GM23338 (cell line): ENCODE measurements at regions not wholly inside any gene's neighbourhood (a gene's known extent, or its start where the extent isn't known, plus 50 kb on each side); places are given as distances from the start of the nearest gene placed in this dataset.

ENCODE experiments used
- ATAC-seq: fragments of 200-7000 bp; cut with Tn5 transposase; 3 replicates; pipeline ENCODE4 v1.9.1; 2020
- DNase-seq: peaks from one replicate; pipeline ENCODE4 v3.0.0-alpha.2; 2015; ENCODE audit warnings: low spot score
- H2AFZ ChIP-seq: fragments of 200-600 bp; sonication (generic); 2 replicates; pipeline ENCODE4 v1.8.0; 2016; ENCODE audit warnings: antibody characterized with exemption, mild to moderate bottlenecking, moderate library complexity
- H3F3A ChIP-seq: fragments of 200-600 bp; sonication (generic); replicated peaks from 2 replicates; pipeline ENCODE4 v1.8.0; 2017; ENCODE audit warnings: antibody characterized with exemption, mixed run types, low read depth
- H3K27ac ChIP-seq: fragments of 200-600 bp; sonication (generic); 2 replicates; pipeline ENCODE4 v1.6.1; 2016; ENCODE audit warnings: low read depth
- H3K27me3 ChIP-seq: fragments of 200-600 bp; sonication (generic); 2 replicates; pipeline ENCODE4 v1.8.0; 2016; ENCODE audit warnings: mild to moderate bottlenecking, mixed run types, moderate library complexity; ENCODE audit not compliant: insufficient read depth
- H3K36me3 ChIP-seq: fragments of 200-600 bp; sonication (generic); 2 replicates; pipeline ENCODE4 v1.8.0; 2016; ENCODE audit warnings: mild to moderate bottlenecking; ENCODE audit not compliant: insufficient read depth
- H3K4me1 ChIP-seq: fragments of 200-600 bp; sonication (generic); 2 replicates; pipeline ENCODE4 v1.8.0; 2016; ENCODE audit warnings: mild to moderate bottlenecking, moderate library complexity; ENCODE audit not compliant: insufficient read depth
- H3K4me2 ChIP-seq: fragments of 200-600 bp; sonication (generic); 2 replicates; pipeline ENCODE4 v1.7.1; 2017; ENCODE audit warnings: mixed run types
- H3K4me3 ChIP-seq: fragments of 200-600 bp; sonication (generic); 2 replicates; pipeline ENCODE4 v1.6.1; 2016; ENCODE audit warnings: mixed run types
- H3K79me2 ChIP-seq: fragments of 200-600 bp; sonication (generic); replicated peaks from 2 replicates; pipeline ENCODE4 v1.8.0; 2017; ENCODE audit warnings: mild to moderate bottlenecking; ENCODE audit not compliant: insufficient read depth
- H3K9me2 ChIP-seq: fragments of 200-600 bp; sonication (generic); 2 replicates; pipeline ENCODE4 v1.8.0; 2017; ENCODE audit not compliant: insufficient read depth
- H4K20me1 ChIP-seq: fragments of 200-600 bp; sonication (generic); replicated peaks from 2 replicates; pipeline ENCODE4 v1.8.0; 2017; ENCODE audit warnings: mild to moderate bottlenecking; ENCODE audit not compliant: insufficient read depth
- H3K27ac Mint-ChIP-seq: 2 replicates; pipeline ENCODE4 v1.8.0; 2020; ENCODE audit warnings: inconsistent platforms, mild to moderate bottlenecking, moderate library complexity, mixed read lengths
- H3K27me3 Mint-ChIP-seq: 3 replicates; pipeline ENCODE4 v1.8.0; 2022; ENCODE audit warnings: low read depth, mild to moderate bottlenecking, moderate library complexity, mixed read lengths, inconsistent platforms; ENCODE audit not compliant: insufficient read depth, poor library complexity
- H3K36me3 Mint-ChIP-seq: 3 replicates; pipeline ENCODE4 v1.8.0; 2021; ENCODE audit warnings: low read depth, mild to moderate bottlenecking, inconsistent platforms, moderate library complexity, mixed read lengths
- H3K4me1 Mint-ChIP-seq: 3 replicates; pipeline ENCODE4 v1.8.0; 2020; ENCODE audit warnings: mild to moderate bottlenecking, inconsistent platforms, mixed read lengths
- H3K4me3 Mint-ChIP-seq: 3 replicates; pipeline ENCODE4 v1.8.0; 2021; ENCODE audit warnings: moderate library complexity, mild to moderate bottlenecking, inconsistent platforms, mixed read lengths
- H3K9me3 Mint-ChIP-seq: 3 replicates; pipeline ENCODE4 v1.8.0; 2020; ENCODE audit warnings: moderate library complexity, mild to moderate bottlenecking, inconsistent platforms, mixed read lengths
- CREB1 ChIP-seq: fragments of 250-450 bp; sonication (Bioruptor Pico); IDR thresholded peaks from 2 replicates; pipeline ENCODE4 v1.5.0; 2020; ENCODE audit warnings: low read depth, mild to moderate bottlenecking, moderate library complexity
- EZH2phosphoT487 ChIP-seq: fragments of 200-600 bp; sonication (generic); IDR thresholded peaks from one replicate; pipeline ENCODE4 v1.8.1; 2018; ENCODE audit warnings: antibody characterized with exemption; ENCODE audit not compliant: unreplicated experiment
- ZNF114 ChIP-seq: fragments of 250-450 bp; sonication (Bioruptor Pico); IDR thresholded peaks from 2 replicates; pipeline ENCODE4 v1.5.0; 2020; ENCODE audit warnings: mild to moderate bottlenecking, moderate library complexity
- ZNF331 ChIP-seq: fragments of 250-450 bp; sonication (Bioruptor Pico); IDR thresholded peaks from 2 replicates; pipeline ENCODE4 v1.5.0; 2020; ENCODE audit warnings: low read depth, mild to moderate bottlenecking, moderate library complexity
- TF ChIP-seq, protein P1 (sequence below): fragments of 250-450 bp; sonication (Bioruptor Pico); IDR thresholded peaks from 2 replicates; pipeline ENCODE4 v1.5.0; 2020; ENCODE audit warnings: mild to moderate bottlenecking, moderate library complexity
- TF ChIP-seq, protein P2 (sequence below), 2 experiments: fragments of 200-600 bp in 1 of 2; sonication (generic) in 1 of 2; conservative IDR thresholded peaks; 2 replicates each; pipeline versions ENCODE4 v1.5.1 to v1.6.1; 2016 to 2017; ENCODE audit warnings: antibody characterized with exemption in 2 of 2, low read depth in 2 of 2, mild to moderate bottlenecking in 2 of 2, moderate library complexity in 1 of 2

DNA sequence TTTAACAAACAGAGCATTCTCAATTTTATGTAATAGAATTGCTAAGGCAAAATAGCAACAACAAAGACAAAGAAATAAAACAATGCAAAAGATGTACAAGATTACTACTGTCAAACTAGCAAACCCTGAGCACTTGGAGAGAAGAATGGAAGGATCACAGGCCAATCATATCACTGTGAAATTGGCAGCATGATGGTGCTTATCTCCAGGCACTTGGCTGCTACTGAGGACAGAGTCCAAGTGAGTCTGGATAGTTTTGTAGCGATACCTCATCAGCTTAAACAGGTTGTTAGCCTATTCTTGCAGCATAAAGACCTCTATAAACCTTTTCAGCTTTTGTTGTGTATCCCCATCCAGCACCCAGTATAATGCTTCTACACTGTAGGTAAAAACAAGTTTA lies 117.7 kb downstream of the C4orf33 start (continued):
- TF ChIP-seq, protein P1, sequence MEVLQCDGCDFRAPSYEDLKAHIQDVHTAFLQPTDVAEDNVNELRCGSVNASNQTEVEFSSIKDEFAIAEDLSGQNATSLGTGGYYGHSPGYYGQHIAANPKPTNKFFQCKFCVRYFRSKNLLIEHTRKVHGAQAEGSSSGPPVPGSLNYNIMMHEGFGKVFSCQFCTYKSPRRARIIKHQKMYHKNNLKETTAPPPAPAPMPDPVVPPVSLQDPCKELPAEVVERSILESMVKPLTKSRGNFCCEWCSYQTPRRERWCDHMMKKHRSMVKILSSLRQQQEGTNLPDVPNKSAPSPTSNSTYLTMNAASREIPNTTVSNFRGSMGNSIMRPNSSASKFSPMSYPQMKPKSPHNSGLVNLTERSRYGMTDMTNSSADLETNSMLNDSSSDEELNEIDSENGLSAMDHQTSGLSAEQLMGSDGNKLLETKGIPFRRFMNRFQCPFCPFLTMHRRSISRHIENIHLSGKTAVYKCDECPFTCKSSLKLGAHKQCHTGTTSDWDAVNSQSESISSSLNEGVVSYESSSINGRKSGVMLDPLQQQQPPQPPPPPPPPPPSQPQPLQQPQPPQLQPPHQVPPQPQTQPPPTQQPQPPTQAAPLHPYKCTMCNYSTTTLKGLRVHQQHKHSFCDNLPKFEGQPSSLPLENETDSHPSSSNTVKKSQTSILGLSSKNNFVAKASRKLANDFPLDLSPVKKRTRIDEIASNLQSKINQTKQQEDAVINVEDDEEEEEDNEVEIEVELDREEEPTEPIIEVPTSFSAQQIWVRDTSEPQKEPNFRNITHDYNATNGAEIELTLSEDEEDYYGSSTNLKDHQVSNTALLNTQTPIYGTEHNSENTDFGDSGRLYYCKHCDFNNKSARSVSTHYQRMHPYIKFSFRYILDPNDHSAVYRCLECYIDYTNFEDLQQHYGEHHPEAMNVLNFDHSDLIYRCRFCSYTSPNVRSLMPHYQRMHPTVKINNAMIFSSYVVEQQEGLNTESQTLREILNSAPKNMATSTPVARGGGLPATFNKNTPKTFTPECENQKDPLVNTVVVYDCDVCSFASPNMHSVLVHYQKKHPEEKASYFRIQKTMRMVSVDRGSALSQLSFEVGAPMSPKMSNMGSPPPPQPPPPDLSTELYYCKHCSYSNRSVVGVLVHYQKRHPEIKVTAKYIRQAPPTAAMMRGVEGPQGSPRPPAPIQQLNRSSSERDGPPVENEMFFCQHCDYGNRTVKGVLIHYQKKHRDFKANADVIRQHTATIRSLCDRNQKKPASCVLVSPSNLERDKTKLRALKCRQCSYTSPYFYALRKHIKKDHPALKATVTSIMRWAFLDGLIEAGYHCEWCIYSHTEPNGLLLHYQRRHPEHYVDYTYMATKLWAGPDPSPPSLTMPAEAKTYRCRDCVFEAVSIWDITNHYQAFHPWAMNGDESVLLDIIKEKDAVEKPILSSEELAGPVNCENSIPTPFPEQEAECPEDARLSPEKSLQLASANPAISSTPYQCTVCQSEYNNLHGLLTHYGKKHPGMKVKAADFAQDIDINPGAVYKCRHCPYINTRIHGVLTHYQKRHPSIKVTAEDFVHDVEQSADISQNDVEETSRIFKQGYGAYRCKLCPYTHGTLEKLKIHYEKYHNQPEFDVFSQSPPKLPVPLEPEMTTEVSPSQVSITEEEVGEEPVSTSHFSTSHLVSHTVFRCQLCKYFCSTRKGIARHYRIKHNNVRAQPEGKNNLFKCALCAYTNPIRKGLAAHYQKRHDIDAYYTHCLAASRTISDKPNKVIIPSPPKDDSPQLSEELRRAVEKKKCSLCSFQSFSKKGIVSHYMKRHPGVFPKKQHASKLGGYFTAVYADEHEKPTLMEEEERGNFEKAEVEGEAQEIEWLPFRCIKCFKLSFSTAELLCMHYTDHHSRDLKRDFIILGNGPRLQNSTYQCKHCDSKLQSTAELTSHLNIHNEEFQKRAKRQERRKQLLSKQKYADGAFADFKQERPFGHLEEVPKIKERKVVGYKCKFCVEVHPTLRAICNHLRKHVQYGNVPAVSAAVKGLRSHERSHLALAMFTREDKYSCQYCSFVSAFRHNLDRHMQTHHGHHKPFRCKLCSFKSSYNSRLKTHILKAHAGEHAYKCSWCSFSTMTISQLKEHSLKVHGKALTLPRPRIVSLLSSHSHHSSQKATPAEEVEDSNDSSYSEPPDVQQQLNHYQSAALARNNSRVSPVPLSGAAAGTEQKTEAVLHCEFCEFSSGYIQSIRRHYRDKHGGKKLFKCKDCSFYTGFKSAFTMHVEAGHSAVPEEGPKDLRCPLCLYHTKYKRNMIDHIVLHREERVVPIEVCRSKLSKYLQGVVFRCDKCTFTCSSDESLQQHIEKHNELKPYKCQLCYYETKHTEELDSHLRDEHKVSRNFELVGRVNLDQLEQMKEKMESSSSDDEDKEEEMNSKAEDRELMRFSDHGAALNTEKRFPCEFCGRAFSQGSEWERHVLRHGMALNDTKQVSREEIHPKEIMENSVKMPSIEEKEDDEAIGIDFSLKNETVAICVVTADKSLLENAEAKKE (CRISPR knock-in tag): no peak
- TF ChIP-seq CREB1: no peak
- TF ChIP-seq EZH2phosphoT487: no peak
- no peak for TF ChIP-seq ZNF331 (CRISPR knock-in tag)

DNA sequence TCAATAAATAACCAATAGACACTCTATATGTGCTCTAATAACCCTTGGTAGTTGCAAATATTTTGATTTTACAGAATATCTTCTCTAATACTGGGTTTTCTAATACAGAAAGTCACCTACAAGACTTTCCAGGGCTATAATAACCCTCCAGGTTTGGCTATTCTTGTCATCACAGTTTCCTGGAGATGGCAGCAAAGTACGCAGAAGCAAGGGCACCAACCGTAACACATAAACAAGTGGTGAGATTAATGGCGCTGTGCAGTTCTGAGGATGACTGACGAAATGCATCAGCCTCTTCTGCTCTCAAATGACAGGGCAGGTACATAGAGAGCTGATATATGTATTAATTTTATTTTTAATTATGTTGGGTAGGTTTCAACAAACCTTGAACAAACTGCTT lies 122.4 kb downstream of the C4orf33 start:
- no peaks in the 10 kb centered on the region for H3K4me1 Mint-ChIP-seq
- Histone ChIP-seq H3K36me3 (no peaks in the 10 kb centered on the region), H3F3A (no peaks in the 10 kb centered on the region), H2AFZ (no peak overlapping the region), H3K4me2 (no peak overlapping the region), H3K4me3 (no peak overlapping the region), H3K27ac (no peak overlapping the region), H3K27me3 (no peaks in the 10 kb centered on the region), H4K20me1 (no peaks in the 10 kb centered on the region; the same call in 1 of the 2 replicates), H3K79me2 (no peaks in the 10 kb centered on the region), H3K4me1 (no peaks in the 10 kb centered on the region), H3K9me2 (no peaks in the 10 kb centered on the region)
- no peaks in the 10 kb centered on the region for H3K9me3 Mint-ChIP-seq
- peak; percentile 44 for DNase-seq
- H3K27ac Mint-ChIP-seq: no peak overlapping the region
- H3K27me3 Mint-ChIP-seq: peaks cover 1% of the 10 kb centered on the region
- TF ChIP-seq ZNF114 (CRISPR knock-in tag): no peak
- TF ChIP-seq, protein P2, sequence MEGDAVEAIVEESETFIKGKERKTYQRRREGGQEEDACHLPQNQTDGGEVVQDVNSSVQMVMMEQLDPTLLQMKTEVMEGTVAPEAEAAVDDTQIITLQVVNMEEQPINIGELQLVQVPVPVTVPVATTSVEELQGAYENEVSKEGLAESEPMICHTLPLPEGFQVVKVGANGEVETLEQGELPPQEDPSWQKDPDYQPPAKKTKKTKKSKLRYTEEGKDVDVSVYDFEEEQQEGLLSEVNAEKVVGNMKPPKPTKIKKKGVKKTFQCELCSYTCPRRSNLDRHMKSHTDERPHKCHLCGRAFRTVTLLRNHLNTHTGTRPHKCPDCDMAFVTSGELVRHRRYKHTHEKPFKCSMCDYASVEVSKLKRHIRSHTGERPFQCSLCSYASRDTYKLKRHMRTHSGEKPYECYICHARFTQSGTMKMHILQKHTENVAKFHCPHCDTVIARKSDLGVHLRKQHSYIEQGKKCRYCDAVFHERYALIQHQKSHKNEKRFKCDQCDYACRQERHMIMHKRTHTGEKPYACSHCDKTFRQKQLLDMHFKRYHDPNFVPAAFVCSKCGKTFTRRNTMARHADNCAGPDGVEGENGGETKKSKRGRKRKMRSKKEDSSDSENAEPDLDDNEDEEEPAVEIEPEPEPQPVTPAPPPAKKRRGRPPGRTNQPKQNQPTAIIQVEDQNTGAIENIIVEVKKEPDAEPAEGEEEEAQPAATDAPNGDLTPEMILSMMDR (conservative IDR thresholded peaks at IDR 0.05; ENCODE audit: low read depth in 2 of 2): peak; percentile 57 to 82
- no peak overlapping the region for H3K4me3 Mint-ChIP-seq
- no peaks in the 10 kb centered on the region for H3K36me3 Mint-ChIP-seq
- ATAC-seq: peak; percentile 74
